ENCODE measurements at regions not wholly inside any gene's neighbourhood (a gene's known extent, or its start where the extent isn't known, plus 50 kb on each side); places are given as distances from the start of the nearest gene placed in this dataset.
"Not testable (repeated sequence)": the region's sequence is repeated elsewhere in the genome, so short reads cannot be mapped to it uniquely, and the experiment has no call there.

GRCh38 chr4:97305351-97305750, 837.9 kb downstream of the STPG2 start:
- no peak for DNase-seq

- DNase-seq, result no peak
Measured at GRCh38 chr4:97309121-97309520, 834.2 kb downstream of the STPG2 start.

- no peak for DNase-seq
Measured at GRCh38 chr4:97317201-97317600, 826.1 kb downstream of the STPG2 start.

DNA sequence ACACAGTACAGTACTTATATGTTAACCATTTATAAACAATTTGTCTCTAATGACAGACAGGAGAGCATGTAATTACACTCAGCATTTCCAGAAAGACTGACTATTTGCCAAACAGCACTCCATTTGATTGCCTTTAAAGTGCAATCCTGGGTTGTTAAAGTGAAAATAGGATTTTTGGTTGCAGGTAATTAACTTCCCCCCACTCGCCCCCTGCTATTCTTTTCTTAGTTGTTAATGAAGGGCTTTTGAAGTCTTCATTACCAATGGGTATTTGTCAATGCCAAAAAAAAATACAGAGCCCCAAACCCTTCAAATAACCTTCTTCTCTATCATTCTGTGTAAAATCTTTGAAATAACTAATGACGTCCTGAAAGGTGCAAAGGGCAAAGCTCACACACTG, 825.6 kb downstream of the STPG2 start:
- no peak for DNase-seq

DNA sequence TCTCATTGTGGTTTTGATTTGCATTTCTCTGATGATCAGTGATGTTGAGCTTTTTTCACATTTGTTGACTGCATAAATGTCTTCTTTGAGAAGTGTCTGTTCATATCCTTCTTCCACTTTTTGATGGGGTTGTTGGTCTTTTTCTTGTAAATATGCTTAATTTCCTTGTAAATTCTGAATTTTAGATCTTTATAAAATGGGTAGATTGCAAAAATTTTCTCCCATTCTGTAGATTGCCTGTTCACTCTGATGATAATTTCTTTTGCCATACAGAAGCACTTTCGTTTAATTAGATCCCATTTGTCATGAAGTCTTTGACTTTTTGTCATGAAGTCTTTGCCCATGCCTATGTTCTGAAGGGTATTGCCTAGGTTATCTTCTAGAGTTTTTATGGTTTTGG, 817.5 kb downstream of the STPG2 start:
- not testable (repeated sequence) for DNase-seq

DNA sequence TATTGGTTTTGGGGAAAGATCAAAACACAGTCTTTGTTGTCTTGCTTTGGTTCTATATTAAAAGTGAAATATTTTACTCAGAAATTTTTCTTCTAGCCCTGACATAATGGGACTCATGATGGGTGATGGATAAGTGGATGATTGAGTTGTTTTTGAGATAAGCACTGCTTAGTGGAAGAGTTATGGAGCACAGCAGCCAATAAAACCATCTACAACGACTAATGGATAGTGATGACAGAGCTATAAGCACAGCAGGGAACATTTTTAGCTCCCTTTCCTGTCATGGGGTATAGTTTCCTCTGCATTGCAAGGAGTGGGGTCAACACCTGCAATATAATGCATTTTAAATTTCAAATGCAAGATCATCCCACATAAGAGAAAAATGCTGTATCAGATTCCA, 812.4 kb downstream of the STPG2 start:
- no peak for DNase-seq

GRCh38 chr4:97334348-97334747, 808.9 kb downstream of the STPG2 start:
- no peak for DNase-seq

- no peak for DNase-seq
Measured at GRCh38 chr4:97349468-97350186, 793.6 kb downstream of the STPG2 start.

DNA sequence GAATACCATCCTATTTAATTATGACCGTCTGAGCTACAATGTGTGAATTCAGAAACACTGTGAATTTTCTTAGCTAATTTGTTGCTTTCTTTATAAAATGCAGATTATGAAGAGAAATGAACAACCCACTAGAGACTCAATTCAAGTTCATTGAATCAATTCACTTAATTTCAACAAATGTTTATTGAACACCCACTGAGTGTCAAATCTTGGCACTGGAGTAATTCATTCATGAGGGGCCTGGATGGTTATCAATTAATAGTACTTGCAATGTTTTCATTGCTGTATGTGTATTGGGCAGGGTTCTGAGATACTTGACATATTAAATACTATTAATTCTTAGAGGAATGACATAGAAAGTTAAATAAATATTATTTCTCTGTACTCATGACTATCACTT, 789.4 kb downstream of the STPG2 start:
- no peak for DNase-seq

DNA sequence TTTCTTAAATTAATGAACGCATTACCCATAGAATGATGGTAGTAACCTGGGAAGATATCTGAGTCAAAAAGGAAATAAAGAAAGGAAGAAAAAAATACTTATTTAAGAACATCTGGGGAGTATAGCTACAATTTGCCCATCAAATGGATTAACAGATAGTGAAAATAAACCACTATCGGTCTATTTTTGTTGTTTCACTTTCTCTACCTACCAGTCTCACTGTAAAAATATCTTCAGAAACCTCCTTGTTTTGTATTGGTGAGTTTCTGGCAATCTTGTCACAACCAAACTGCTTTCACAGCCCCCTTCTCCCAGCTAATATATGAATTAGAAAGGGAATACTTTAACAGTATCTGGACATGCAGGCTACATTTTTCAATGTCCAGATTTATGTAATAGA, 783.5 kb downstream of the STPG2 start:
- no peak for DNase-seq

DNA sequence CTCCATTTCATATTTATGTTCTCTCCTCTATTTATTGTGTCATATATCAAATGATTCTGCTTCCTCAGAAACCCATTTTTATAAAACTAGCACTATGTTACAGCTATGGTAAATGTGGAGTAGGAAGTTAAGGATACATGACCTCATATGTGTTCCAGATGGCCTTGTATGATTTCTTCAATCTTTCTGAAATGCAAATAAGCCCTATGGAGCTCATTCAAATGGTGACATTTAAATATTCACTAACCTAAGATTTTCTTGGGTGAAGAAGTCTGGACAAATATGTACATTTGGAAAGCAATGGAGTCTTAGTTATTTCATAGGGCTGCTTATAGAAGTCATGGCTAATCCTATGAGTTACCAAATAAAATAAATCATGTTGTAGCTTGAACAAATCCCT, 782.5 kb downstream of the STPG2 start:
- no peak for DNase-seq

- peak in 1 of 2 experiments; percentile 16 for DNase-seq
Measured at GRCh38 chr4:97367878-97368277, 775.4 kb downstream of the STPG2 start.

DNA sequence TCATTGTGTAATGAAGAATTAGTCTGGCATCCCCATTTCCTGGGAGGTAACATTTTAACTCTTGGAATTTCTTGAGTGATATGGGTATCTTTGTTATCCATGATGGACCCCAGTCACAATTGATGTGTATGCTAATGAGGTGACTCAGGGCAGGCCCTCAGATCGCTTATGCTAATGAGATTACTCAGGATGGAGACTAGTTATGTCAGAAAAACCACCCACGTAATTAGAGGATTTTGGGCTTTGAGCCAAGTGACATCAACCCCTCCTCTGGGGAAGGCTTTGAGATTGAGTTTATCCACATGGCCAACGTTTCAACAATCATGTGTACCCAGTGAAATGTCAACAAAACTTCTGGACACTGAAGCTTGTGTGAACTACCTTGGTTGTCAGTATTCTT, 772.7 kb downstream of the STPG2 start:
- no peak for DNase-seq

DNA sequence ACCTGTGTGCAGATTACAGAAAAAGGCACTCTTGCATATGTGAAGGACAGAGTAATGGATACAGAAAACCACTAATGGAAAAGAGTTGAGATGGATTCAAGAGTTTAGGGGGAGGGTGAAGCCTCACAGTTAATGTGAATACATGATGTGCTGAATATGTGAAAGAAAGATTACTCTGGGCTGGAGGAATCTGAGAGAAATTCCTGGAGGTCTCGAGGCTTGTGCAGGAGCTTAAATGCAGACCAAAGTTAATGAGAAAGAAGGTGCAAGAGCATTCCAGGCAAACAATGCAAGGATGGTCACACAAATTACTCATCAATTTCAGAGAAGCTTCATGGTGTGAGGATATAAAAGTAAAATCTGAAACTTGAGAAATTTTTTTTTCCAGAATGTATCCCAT, 768.8 kb downstream of the STPG2 start:
- DNase-seq, result no peak

DNA sequence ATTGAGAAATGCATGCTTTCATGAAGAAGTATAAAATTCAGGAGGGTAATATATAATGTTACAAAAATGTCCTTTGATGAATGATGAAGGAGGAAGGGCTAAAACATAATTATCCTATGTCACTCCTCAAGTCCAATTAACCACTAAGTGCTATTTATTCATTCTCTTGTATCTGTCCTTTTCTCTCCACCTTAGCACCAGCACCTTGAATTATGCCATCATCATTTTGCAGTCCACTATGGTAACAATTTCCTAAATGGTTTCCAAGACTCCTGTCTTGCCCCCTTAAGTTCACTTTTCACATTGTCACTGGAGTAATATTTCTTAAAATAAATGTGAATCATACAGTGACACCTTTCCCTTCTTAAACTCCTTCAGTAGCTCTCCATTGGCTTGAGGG, 756.3 kb downstream of the STPG2 start:
- DNase-seq, result no peak

- no peak for DNase-seq
Measured at GRCh38 chr4:97394653-97395052, 748.6 kb downstream of the STPG2 start.

DNA sequence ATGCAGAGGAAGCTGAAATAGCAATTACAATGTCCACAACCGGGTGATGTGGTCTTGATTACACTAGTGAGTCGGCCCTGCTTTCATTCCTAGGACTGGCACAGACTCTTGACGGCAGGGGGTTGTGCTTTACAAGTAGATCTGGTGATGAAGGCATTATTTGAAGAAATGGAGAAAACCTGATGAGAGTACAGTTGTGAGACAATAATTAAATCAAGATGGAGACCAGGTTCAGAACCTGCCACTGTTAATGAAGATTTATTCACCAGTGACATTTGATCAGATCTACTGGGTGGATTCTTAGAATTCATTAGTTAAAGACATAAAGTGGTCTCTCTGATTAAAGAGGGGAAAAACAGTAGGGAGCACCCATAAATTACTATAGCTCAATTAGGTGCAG, 747.2 kb downstream of the STPG2 start:
- no peak for DNase-seq

DNA sequence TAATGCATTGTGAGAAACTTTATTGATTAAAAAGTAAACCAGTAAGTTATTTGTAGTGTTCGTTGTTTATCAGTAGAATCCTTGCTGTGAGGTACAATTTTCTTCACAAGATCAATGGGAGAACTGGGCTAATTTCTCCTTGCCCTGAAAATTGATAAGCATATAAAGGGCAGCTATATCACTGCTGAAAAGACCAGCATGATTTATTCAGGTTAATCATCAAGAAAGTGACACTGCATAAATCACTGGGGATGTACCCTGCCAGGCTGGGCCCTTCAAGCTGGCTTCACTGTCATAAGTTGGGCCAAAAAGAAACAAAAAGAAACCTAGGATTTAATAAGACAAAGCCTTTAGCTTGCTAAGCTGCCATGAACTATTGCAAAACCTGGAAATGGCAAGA, 746.7 kb downstream of the STPG2 start:
- DNase-seq, result no peak

DNA sequence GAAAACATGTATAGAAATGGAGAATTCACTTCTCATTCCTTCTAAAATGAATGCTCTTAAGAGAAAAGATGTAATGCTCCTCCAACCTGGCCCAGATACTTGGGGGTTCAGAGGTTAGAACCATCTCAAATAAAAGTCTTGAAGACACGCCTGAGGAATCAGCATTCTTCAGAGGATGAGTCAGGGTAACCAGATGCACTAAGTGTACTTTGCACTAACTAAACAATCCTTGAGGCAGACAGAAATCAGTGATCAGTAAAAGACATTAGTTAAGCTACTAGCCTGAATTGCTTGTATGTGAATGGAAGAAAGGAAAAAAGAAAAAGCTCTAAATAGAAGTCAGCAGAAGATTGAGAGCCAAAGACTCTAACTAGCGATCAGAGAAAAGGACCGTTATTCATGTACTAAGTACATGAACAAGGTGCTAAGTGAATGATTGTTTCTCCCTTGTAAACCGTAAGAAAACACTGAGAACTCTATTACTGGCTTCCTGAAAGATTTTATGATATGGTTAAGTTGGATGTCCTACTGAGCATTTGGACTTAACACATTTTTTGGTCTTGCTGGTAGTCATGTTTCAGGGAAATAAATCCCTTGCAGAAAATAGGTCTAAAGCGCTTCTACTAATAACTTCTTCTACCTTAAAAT, 738.3 kb downstream of the STPG2 start:
- DNase-seq, result no peak

GRCh38 chr4:97411356-97411755, 731.9 kb downstream of the STPG2 start:
- no peak for DNase-seq

DNA sequence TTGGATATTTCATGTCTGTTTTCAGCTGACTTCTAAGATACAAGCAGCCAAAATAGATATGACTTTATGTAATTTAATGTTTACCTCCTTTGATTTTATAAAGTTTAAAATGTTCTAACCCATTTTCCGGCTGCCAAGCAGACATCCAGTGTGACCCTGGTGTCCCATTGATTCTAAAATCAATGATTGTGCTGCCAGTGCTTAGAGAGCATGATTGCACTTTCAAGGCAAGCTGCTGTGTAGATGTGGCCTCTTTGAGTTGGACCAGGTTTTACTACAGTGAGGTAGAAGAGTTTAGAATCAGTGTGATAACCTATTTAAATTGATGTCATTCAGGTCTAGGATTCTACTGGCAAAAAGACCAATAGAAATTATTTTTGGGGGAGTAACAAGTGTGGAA, 730.9 kb downstream of the STPG2 start:
- no peak for DNase-seq

DNA sequence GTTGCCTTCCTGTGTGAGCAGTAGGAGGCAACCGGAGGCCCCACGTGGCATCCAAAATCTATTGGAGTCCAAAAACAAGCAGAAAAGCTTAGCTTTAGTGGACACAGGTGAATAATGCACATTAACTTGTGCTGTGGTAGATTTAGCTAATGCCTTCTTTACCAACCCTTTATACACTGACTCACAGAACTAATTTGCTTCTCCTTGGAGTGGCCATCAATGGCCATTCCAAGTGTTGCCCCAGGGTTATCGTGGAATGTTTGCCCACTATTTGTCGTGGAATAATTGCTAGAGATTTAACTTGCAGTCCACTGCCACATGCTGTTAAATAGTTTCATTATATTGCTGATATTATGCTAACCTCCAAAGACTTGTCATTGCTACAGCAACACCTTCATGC, 729.1 kb downstream of the STPG2 start:
- DNase-seq, result no peak

DNA sequence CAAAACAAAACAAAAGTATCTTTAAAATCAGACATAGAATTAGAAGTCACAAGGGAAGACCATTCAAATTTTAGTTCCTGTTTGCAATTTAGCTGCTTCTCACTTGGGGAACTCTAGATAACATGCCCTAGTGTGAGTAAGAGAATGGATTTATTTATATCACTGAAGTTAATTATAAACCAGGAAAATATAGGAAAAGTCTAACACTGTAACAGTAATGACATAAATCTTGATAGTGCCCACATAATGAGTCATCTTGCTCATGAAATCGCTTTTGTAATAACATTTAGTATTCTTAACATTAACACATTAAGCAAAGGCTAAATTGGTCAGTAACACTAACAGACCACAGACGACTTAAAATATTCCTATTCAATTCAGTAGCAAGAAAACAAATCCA, 710.7 kb downstream of the STPG2 start:
- no peak for DNase-seq

GRCh38 chr4:97437998-97438705, 705.1 kb downstream of the STPG2 start:
- not testable (repeated sequence) for DNase-seq

All from SW 1271 (cell line).